Glomerular endothelial cell (primary cell): ENCODE measurements at regions not wholly inside any gene's neighbourhood (a gene's known extent, or its start where the extent isn't known, plus 50 kb on each side); places are given as distances from the start of the nearest gene placed in this dataset.
A peak's percentile ranks its signal among the peaks of the same experiment; 100 is the strongest.

ENCODE experiments used
- DNase-seq: peaks from one replicate; pipeline ENCODE4 v3.0.0-alpha.2; 2011; ENCODE audit warnings: low read depth, low spot score; ENCODE audit errors: extremely low read depth

- DNase-seq, result no peak
Measured at GRCh38 chr3:99242271-99242670, 340.8 kb upstream of the DCBLD2 start.

DNA sequence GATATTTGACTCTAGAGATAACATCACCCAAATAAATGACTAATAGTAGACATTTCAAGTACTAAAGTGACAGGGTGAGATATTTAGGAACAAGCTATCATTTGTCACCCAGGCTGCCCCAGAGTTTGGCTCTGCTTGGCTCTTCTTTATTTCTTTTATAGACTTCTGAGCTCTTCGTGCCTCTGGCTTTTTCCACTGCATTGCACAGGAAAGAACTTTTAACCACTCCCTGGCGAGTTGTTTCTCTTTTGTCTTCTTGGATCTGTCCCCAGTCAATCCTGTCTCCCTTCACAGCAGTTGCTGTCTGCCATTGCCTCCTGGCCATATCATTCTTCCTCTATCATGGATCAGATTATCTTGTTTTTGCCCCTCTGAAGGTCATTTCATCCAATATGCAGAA, 339.2 kb upstream of the DCBLD2 start:
- DNase-seq, result no peak

DNA sequence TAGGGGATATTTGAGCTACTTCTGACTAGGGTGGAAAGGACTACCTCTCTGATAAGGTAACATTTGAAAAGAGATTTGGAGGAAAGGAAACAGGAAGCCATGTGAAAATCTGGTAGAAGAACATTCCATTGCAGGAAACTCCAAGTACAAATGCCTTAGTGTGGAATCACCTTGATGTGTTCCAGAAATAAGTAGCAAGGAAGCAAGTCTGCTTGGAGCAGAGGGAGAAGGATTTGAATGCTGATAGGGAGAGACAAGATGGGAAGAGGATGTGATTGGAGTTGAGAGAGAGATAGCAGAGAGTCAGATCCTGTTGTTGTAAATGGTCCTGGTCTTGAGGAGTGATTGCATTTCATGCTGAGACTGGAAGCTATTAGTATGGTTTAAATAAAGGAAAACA, 335.1 kb upstream of the DCBLD2 start:
- DNase-seq, result no peak

DNA sequence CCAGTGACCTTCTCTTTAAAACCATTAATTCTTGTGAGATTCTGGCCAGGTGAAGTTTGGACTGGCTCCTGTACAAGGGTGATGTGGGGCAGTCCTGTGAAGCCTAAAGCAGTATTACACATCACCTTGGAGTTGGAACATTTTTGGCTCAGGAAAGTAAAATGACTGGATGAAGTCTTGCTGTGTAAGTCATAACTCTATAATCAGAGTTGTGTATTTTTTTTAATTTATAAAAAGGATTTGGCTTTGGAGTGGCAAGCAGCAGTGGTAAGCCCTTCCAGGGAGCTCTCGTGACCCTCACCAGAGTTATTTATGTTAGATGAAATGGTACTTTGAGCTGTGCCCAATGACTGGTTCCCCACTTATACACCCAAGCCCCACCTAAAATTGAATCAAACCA, 331.2 kb upstream of the DCBLD2 start:
- DNase-seq, result no peak

GRCh38 chr3:99218468-99218867, 317.0 kb upstream of the DCBLD2 start:
- no peak for DNase-seq

GRCh38 chr3:99212969-99213368, 311.5 kb upstream of the DCBLD2 start:
- DNase-seq, result no peak

DNA sequence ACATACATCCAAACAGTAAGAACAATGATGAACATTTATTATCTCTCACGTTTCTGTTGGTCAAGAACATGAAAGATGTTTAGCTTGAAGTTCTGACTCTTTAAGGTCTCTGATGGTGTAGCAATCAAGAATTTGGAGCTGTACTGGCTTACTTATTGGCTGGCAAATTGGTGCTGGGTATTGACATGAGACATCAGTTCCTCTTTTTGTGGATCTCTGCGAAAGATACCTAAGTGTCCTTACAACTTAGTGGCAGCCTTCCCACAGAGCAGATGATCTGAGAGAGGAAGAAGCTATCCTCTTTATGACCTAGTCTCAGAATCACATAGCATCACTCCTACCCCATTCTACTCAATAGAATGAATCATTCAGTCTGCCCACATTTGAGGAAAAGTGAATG, 309.8 kb upstream of the DCBLD2 start:
- no peak for DNase-seq

- DNase-seq, result no peak
Measured at GRCh38 chr3:99199021-99199420, 297.5 kb upstream of the DCBLD2 start.

GRCh38 chr3:99191186-99191585, 289.7 kb upstream of the DCBLD2 start:
- DNase-seq, result no peak

DNA sequence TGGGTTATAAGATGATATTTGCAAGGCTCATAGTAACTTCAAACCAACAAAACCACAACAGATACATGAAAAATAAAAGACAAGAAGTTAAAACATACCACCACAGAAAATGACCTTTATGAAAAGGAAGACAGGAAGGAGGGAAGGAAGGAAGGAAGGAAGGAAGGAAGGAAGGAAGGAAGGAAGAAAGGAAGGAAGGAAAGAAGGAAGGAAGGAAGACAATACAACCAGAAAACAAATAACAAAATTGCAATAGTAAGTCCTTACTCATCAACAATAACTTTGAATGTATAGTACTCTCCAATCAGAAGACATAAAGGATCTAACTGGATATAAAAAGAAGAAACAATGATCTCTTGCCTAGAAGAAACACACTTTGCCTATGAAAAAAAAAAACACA, 287.4 kb upstream of the DCBLD2 start:
- no peak for DNase-seq

GRCh38 chr3:99186016-99186415, 284.5 kb upstream of the DCBLD2 start:
- DNase-seq, result no peak

DNA sequence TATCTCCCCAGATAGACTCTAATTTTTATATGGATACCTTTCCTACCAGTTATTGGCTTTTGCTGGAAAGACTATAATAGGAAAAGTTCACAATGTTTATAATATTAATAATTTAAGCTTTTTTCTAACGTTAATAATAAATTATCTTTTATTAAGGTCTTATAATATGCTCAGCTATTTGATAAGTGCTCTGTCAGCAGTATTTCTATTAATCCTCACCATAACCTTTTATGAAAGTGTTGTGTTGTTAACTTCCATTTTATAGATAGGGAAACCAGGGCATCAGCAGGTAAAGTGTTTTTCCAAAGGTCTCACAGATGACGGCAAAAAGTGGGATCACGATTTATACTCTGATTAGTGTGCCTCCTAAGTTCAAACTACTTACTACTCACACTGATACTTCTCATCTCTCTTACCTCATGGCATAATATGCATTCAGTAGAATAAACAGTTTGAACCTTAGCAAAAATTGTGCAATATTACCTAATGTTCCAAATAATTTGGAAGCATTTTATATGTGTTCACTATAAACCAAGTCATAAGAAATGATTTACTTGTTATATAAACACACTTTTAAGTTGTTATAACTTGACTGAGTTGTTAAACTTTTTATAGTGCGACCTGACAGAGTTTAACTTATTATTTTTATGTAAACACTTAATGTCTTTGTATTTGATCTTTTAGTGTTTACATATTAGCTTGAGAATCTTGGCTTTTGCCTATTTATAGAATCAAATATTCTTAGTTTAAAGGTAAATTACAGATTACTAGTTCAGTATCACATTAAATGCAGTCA, 274.9 kb upstream of the DCBLD2 start:
- DNase-seq, result no peak

DNA sequence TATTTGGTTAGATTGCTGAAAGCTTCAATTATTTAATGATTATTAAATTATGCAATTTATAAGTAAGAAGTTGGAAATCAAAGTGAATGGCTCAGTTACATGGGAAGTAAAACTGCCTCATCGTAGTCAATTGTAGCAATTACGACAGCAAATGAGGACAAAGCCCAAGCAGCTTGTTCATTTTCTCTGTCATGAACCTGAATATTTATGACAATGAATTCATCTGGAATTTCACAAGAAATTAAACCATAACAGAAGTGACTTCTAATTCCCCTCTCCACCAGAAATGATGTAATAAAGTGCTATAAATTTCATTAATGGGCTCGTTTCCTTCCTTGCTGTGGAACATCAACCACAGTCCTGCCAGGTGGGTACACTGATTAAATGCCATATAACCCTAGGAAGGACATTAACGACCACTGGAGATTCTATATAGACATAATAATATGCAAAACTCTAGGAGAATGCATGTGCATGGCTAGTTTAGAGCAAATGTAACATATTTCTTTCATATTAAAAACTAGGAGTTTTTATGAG, 273.8 kb upstream of the DCBLD2 start:
- DNase-seq, result no peak

GRCh38 chr3:99172736-99173657, 271.5 kb upstream of the DCBLD2 start:
- DNase-seq, result peak; percentile 61

DNA sequence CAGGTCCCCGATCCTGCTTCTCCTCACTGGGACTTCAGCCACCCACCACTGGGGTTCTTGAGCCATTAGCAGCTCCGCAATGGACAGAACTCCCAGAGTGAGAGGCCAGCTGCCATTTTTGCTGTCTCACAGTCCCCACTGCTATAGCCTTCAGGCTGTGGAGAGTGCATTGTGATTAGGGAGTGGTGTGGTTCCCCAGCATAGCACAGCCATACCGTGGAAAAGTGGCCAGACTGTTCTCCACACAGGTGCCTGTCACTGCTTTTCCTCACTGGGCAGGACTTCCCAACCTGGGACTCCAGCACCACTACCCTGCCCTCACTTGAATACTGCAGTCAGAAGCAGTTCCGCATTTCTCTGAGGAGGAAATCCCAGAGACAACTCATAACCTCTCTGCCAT, 270.3 kb upstream of the DCBLD2 start:
- no peak for DNase-seq

DNA sequence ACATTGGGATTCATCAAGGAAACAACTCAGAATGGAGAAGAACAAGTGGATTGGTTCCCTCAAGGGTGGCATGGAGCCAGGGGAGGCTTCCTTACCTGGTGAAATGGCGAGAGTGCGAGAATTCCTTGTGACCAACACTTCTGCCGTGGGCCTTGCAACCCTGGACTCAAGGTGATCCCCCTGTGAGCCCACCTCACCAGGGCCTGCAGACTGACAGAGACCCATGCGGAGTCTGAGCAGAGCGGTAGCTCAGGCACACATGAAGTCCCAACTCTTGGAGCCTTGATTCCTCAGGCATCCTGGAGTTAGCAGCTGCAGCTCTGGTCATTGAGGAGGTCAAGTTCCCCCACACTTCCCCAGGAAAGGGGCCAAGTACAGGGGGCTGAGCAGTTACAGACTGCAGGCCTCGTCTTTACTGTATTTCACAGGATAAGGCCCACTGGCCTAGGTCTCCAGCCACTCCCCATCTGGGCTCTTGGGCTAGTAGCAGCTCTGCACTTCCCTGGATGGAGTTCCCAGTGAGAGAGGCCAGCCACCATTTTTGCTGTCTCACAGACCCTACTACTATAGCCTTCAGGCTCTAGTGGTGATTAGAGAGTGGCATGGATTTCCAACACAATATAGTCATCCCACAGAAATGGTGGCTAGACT, 269.5 kb upstream of the DCBLD2 start:
- DNase-seq, result no peak

GRCh38 chr3:99167071-99167470, 265.6 kb upstream of the DCBLD2 start:
- DNase-seq, result no peak

- no peak for DNase-seq
Measured at GRCh38 chr3:99163314-99163713, 261.8 kb upstream of the DCBLD2 start.

GRCh38 chr3:99159220-99159762, 257.8 kb upstream of the DCBLD2 start:
- no peak for DNase-seq

DNA sequence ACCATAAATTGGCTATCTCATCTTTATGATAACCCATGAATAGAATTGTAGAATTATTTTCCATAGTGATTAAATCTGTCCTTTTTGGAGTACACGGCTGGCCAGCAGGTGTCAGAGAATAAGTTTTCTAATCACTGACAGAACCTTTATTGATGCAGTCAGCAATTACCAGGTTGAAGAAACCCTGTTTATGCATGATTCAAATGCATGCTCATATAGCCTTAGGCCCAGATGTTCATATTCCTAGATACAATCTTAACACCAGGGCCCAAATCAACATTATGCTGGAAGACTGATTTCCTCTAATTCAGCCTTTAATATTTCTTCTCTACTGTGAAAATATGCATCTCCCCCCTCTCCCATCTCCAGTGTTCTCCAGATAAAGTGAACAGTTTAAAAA, 243.5 kb upstream of the DCBLD2 start:
- no peak for DNase-seq

- DNase-seq, result no peak
Measured at GRCh38 chr3:99143493-99143892, 242.0 kb upstream of the DCBLD2 start.
